Panc1 (cell line): ENCODE measurements at regions not wholly inside any gene's neighbourhood (a gene's known extent, or its start where the extent isn't known, plus 50 kb on each side); places are given as distances from the start of the nearest gene placed in this dataset.

Experiments
- CTCF ChIP-seq: fragments of 450-650 bp; IDR thresholded peaks from 2 replicates; pipeline ENCODE4 v1.5.1; 2017; ENCODE audit warnings: mild to moderate bottlenecking
- POLR2AphosphoS5 ChIP-seq: IDR thresholded peaks from 2 replicates; pipeline ENCODE4 v1.6.1; 2012; ENCODE audit warnings: mild to moderate bottlenecking, low read depth, low read length, moderate library complexity
- SIN3A ChIP-seq: IDR thresholded peaks from 2 replicates; pipeline ENCODE4 v1.6.1; 2012; ENCODE audit warnings: low read depth, mild to moderate bottlenecking, low read length, moderate library complexity, borderline replicate concordance; ENCODE audit not compliant: insufficient read depth

- no peak for TF ChIP-seq CTCF
- TF ChIP-seq POLR2AphosphoS5, result no peak
- no peak for TF ChIP-seq SIN3A
Measured at GRCh38 chr15:62253294-62253693, 88.2 kb upstream of the C2CD4B start.
